HG03045 (cell line): ENCODE measurements at regions not wholly inside any gene's neighbourhood (a gene's known extent, or its start where the extent isn't known, plus 50 kb on each side); places are given as distances from the start of the nearest gene placed in this dataset.
A peak's percentile ranks its signal among the peaks of the same experiment; 100 is the strongest.

Experiments
- ATAC-seq: cut with Tn5 transposase; IDR thresholded peaks from one replicate; pipeline ENCODE4 v1.9.1; 2021; ENCODE audit warnings: mild to moderate bottlenecking, moderate library complexity; ENCODE audit not compliant: unreplicated experiment

GRCh38 chr6:74650668-74651067 lies 555.2 kb downstream of the COL12A1 start:
- ATAC-seq: no peak

DNA sequence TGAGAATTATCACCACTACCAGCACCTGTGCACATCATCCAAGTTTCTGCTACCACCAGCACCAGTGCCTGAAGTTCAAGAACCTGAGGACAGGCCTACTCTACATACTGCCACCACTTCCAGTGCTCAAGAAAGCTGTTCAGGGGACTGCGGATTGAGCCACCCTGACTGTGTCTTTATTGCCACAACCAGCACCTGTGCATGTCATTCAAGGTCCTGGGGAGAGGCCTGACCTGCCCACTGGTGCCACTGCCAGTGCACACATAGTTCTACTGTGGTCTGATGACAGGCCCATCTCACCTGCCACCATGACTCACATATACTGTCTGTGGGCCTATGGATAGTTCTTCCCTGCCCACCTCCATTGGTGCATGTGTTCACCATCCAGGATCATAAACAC lies 559.4 kb downstream of the COL12A1 start:
- no peak for ATAC-seq

- ATAC-seq: no peak
Observed at GRCh38 chr6:74645108-74645849, 560.6 kb downstream of the COL12A1 start.

GRCh38 chr6:74642101-74642500 lies 563.8 kb downstream of the COL12A1 start:
- ATAC-seq: no peak

DNA sequence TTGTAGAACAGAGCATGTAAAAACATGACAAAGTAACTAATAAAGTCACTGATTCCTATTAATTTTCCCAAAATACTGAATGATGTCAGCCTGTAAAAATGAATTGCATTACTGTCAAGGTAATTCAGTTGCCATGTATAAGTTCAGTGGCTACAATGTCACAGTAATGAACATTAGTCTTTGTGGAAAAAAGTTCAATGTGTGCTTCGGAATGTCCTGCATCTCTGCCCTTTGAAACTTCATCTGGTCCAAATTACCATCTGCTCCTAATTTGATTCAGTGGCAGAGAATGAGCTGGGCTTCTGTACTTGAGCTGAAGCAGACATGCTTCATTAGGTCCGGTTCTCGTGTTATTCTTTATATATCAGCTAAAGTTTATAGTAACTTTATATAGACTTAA lies 567.4 kb downstream of the COL12A1 start:
- no peak for ATAC-seq

- ATAC-seq: no peak
Observed at GRCh38 chr6:74632196-74632875, 573.5 kb downstream of the COL12A1 start.

DNA sequence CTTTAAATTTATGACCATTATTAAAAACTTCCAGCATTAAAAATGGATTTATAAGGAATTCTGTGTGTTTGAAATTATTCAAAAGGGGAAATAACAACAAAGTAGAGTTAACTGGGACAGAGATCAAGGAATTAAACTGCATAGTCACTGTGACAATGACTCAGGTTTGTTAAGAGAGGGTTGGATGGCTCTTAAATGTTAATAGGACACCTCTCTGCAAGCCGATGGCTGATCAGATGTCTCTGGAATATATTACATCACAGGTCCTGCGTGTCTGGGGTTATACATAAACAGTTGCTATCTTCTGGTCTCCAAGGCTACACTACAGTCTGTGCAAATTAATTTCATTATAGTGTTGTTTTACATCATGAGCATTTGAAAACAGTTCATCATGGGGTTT lies 574.3 kb downstream of the COL12A1 start:
- no peak for ATAC-seq

- no peak for ATAC-seq
Observed at GRCh38 chr6:74626288-74626687, 579.6 kb downstream of the COL12A1 start.

- no peak for ATAC-seq
Observed at GRCh38 chr6:74623027-74623426, 582.8 kb downstream of the COL12A1 start.

DNA sequence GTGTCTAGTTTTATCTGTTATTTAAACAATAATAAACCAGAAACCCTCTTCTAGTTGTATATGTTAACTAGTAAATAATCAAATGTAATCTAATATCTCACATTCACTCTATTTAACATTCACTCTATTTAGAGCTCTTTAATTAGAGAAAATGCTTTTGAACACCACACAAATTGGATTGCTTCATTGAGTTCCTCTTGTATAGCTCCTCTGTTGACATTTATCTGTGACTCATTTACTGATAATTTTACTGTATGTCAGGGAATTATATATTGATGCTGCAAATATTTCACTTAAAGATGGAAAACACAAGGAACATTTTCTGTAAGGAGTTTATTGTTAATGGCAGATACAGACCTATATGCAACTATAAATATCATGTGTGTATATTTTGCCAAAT lies 594.6 kb downstream of the COL12A1 start:
- no peak for ATAC-seq

DNA sequence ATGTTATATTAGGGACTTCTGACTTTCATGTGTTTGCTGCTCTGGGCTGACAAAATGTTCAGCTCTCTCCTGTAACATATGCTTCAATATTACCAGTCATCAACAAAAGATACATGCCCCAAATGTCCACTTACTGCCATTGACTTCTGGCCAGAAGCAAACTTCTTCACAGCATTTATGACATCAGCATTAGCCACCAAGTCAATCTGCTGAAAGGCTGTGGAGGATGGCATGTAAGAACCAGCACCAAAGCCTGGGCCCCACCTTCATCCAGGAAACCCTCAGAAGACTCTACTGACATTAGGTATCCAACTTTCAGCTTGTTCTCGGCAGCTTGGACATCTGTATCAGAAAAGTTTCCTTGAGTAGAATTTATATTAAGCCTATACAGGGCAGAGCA lies 595.5 kb downstream of the COL12A1 start:
- ATAC-seq: no peak

DNA sequence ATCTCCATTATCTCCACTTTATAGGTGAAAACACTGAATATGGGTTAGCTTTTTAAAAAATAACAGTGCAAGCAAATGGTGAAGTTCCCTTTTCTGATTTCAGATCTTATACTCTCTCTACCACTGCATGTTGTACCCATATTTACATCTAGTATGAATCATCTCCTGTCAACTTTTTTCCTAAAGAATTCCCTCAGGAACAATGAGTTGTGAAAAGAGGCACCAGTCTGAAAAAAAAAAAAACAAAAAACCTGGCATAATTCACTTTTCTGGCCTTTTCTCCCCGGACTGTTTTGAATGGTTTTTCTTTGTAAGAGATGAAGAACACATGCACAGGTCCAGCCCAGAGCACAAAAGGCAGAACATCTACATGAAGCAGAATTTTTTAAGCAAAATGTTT lies 596.0 kb downstream of the COL12A1 start:
- no peak for ATAC-seq

GRCh38 chr6:74607934-74608333 lies 597.9 kb downstream of the COL12A1 start:
- no peak for ATAC-seq

GRCh38 chr6:74607468-74607867 lies 598.4 kb downstream of the COL12A1 start:
- ATAC-seq: no peak

DNA sequence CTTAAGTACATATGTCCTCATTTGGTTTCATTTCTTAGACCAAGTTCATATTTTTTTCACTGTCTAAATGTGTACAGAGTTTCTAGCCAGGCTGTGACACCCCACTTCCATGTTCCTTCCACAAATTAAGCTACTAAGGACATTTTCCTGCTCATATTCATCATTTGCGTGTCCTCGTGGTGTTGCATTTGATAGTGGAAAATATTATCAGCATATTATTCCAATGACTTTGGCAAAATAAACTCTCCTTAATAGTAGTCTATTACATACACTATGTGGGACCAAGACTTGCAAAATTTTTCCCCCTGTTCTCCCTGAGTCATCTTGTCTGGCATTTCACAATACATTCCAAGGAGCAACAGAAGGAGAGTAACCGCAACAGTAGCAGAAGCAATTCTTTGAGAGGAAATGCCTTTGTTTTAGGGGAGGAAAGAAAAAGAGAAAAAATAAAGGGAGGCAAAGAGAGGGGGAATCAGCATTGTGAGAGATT lies 599.2 kb downstream of the COL12A1 start:
- no peak for ATAC-seq

GRCh38 chr6:74605922-74606581 lies 599.8 kb downstream of the COL12A1 start:
- ATAC-seq: no peak

DNA sequence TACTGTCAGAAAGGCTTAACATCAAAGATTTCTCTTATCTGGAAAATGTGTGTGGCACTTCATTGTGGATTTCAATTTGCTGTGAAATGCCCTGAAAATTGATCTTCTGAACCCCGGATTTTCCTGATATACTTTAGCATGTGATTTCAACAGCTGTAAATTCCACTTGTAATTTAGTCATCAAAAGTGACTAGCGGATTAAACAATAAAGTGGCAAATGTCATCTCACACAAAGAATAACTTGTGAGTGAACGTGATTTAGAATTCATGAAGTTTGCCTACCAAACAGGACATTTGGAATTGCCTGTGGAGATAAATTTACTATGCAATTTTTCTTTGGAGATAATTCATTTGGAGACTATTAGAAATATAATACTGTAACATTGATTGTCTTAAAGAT lies 601.6 kb downstream of the COL12A1 start:
- ATAC-seq: no peak

DNA sequence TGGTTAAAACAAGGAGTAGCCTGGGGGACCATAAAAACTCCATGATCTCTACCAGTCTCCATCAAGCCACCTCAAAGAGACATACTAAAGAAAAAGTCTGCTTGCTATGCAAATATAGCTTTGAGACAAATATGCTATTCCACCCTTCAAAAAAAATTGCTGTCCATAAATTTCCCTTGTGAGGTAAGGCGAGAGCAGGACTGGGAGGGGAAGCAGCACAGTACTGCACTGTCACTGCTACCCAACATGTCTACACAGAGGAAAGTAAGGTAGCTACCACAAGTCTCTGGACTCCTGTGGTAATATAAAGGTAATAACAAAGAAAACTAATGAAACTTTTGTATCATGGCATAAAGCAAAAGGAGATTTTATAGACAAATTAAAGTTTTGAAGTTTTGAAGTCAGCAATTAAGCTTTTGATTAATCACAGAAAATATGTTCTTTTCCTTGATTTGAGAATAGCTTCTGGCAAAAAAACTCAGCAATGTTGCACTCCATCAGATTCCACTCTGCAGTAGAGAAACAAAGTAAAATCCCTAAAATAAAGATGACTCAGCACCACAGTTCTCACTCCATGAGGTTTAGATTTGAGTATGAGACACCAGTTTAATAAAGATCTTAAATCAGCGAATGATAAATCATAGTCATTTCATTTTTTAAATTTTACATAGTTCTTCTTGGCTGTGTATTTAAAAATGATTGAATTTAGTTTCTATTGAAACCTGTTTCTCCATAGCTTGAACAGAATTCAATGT lies 602.4 kb downstream of the COL12A1 start:
- no peak for ATAC-seq

GRCh38 chr6:74602206-74602605 lies 603.6 kb downstream of the COL12A1 start:
- no peak for ATAC-seq

- peak; percentile 97 for ATAC-seq
Observed at GRCh38 chr6:74598462-74599393, 607.1 kb downstream of the COL12A1 start.
